HG02938 (cell line): ENCODE measurements at regions not wholly inside any gene's neighbourhood (a gene's known extent, or its start where the extent isn't known, plus 50 kb on each side); places are given as distances from the start of the nearest gene placed in this dataset.
A peak's percentile ranks its signal among the peaks of the same experiment; 100 is the strongest.

Experiments
- ATAC-seq: cut with Tn5 transposase; IDR thresholded peaks from one replicate; pipeline ENCODE4 v1.9.1; 2021; ENCODE audit warnings: mild to moderate bottlenecking, moderate library complexity; ENCODE audit not compliant: unreplicated experiment

DNA sequence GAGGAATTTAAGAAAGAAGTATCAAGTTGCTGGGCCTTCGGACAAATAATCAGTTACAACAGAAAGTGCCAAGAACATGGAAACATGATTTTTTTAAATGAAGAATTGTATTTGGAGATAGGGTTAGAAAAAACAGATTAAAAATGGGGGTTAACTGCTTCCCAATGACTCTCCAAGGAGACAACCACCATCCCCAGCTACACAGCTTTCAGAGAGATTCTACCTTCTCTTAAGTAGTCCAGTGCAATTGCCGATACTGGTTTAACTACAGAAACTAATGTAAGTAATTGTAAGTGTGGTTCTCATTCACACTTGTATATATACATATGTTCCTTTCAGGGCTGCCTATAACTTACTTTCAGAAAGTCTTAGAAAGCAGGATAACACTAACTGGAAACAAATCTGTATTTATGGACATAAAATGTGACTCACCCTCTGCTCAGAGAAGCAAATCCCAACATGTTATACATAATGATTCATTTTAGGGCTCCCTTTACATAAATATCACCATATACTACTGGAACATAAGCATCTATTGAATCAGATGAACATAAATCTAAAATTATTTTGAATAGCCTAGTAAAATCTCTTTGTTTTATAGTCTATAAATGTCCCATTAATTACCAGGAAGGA, 248.9 kb upstream of the UGT8 start:
- no peak for ATAC-seq

DNA sequence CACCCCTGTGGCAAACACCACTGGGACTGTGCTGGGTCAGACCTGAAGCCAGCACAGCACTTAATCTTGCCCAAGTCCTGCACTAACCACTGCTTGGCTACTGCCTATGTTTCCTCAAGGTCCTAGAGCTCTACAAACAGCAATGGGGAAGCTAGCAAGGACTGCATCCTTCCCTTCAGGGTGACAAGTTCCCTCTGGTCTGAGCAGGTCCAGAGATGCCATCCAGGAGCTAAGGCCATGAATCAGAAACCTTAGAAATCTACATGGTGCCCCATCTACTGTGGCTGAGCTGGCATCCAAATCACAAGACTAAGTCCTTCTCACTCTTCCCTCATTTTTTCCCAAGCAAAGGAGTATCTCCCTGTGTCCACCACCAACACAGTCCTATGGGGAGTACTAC, 239.7 kb upstream of the UGT8 start:
- ATAC-seq, result no peak

- ATAC-seq, result no peak
Measured at GRCh38 chr4:114361249-114361648, 237.4 kb upstream of the UGT8 start.

DNA sequence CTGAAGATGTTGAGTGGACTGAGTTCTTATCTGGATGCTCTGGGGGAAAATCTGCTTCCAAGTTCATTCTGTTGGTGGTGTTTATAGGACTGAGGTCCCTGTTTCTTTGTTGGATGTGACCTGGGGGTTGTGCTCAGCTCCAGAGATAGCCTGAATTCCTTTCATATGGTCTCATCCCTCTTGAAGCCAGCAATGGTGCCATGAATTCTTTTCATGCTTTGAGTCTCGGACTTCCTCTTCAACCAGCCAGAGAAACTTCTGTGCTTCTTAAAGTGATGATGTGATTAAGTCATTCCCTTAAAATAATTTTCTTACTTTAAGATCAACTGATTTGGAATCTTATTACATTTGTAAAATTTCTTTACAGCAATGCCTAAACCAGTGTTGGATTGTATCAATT, 233.8 kb upstream of the UGT8 start:
- no peak for ATAC-seq

GRCh38 chr4:114365591-114365990, 233.0 kb upstream of the UGT8 start:
- no peak for ATAC-seq

DNA sequence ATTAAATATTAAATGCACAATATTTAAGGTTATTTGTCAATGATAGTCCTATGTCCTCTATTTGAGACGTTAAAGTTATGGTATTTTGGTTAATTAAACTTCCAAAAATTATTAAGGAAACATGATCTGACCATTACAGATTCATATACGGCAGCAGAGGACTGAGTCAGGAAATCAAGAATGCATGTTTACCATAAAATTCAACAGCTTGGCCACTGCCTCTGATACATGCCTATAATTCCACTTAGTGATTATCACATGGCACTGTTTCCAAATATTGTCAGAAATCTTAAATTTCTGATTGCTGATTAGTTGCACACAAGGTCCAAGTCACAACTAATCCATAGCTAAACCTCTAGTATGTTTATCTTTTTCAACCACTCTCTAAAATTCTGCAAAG, 232.2 kb upstream of the UGT8 start:
- no peak for ATAC-seq

DNA sequence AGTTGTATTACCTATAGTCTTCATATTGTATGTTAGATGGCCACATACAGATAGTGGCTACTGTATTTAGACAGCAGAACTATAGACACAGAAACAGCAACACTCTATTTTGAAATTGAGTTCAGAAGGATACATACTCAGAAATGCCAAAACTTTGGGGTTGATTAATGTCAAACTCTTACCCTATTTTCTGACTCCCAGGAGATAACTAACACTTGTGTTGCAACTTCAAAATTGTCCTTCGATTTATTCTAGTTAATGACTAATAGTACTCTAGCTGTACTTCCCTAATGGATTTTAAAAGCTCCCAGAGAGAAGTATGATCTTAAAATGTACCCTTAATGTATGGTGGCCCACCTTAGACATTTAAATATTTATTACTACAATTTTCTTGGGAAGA, 229.9 kb upstream of the UGT8 start:
- ATAC-seq, result no peak

DNA sequence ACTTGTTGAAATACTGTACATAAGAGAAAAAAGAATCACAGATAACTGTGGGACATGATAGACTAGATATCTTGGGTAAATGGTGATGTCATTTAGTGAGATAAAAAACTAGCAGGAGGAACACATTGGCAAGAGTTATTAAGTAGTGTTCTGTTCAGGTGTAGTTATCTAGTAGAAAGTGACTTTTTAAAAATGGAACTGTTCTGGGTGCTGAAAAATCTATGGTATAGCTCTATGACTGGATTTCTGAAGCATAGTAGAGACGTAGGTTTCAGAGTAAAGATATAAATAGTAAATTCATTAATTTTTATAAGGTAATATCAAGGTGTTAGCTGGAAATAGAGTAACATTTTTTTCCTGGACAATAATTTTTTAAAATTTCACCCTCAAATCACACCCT, 225.1 kb upstream of the UGT8 start:
- no peak for ATAC-seq

DNA sequence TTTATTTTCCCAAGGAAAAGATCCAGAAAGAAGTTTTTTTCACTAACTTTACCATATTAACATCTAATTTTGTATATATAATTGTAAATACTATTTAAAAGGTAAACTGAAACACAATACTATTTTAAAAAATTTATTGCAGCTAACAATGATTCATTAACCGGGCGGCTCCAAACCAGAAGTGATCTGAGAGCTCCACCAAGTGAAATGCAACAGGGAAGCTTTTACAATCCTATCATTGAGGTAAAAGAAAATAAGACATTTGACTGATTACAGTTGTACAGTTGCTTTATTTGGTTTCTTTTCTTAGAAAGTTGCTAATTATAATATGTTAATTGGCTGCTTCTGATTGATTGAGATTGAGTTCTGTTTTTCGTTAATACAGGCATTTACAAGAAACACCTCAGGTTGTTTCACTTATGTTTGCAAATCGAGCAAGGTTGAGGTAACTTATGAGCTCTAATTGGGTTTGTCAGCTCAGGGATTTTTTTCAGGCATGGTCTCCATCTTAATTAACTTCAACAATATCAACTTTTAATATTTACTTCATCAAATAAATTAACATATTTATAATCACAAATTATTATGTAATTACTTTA, 220.2 kb upstream of the UGT8 start:
- no peak for ATAC-seq

- no peak for ATAC-seq
Measured at GRCh38 chr4:114383067-114383466, 215.5 kb upstream of the UGT8 start.

DNA sequence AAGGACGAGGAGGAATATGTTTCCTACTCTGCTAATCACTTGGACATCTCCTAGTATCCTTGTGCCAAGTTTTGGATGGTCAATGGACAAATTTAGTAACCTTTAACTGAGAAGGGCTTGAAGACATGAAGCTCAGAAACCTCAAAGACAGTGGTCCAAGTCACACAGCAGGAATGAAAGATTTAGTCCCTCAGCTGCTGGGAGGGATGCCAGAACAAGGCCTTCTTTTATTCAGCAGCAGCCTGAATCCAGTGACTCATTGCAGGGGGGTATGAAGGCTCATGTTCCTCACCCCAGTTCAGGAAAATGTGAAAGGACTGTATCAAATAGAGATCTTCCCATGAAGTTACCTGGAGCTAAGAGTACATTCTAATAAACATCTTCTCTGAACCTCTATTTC, 214.9 kb upstream of the UGT8 start:
- ATAC-seq, result no peak

DNA sequence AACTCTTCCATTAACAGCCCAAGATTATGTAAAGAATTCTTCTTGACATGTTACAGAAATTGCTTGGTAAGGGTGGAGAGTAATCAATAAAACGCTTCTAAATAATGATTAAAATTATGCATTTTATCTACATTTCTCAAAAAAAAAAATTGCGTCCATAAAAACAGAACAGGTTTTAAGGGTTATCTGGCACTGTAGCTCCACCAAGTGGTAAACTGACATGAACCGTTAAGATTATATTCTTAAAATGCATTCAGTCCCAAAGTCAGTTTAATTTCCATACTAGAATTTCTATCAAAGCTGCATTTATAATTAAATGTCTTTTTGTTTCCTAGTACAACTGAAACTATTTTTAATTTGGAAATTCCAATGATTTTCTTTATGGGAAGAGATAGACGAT, 214.0 kb upstream of the UGT8 start:
- no peak for ATAC-seq

DNA sequence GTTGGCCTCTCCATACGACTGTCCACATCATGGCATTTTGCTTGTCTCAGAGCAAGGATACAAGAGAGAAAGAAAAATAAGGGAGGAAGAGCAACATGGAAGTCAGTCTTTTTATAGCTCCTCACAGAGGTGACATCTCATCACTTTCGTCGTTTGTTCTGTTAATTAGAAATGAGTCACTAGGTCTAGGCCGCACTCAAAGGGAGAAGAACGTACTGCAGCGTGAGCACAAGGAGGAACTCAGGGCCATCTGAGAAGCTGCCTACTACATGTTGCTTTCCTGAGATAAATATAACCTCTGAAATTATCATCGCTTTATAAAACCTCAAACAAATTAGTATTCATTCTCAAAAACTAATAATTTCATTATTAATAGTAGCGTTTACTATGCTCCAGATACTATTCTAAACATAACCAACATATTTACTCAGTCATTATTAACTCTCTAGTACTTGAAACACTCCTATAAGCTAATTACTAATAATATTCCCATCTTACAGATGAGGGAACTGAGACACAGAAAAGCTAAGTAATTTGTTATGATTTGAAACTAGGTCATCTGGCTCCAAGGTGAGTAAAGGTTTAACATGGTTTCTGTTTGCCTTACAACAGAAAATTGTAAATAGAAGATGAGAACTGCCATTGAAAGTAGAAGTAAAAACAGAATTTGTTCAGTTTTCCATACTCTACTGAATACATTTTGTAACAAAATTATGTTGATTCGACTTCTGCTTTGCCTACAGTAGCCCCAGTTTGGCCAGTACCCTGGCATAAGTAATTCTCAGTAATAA, 213.2 kb upstream of the UGT8 start:
- ATAC-seq, result peak; percentile 52

DNA sequence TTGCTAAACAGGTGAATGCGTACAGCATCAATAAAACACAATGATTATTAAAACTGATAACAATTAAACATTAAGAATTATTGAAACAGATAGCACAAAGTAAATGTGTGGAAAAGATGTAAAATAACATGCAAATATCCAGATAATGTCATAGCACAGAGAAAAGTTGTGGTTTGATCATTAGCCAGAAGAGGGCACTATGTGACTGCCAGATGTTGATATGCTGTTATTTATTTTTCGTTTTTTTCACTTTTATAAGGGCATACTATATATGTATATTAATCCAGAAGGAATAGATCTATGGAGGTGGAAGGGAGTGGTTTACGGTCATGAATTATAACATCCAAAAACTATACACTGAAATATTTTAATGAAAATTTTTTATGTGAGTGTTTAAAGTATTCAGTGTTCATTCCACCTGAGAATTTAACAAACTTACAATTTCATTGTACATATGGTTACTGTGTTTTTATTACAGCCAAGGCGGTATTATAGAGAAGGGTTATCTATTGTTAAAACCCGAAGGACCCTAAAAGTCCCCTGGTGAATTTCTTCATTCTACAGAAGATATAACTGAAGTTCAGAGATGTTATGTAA, 211.9 kb upstream of the UGT8 start:
- peak; percentile 40 for ATAC-seq

DNA sequence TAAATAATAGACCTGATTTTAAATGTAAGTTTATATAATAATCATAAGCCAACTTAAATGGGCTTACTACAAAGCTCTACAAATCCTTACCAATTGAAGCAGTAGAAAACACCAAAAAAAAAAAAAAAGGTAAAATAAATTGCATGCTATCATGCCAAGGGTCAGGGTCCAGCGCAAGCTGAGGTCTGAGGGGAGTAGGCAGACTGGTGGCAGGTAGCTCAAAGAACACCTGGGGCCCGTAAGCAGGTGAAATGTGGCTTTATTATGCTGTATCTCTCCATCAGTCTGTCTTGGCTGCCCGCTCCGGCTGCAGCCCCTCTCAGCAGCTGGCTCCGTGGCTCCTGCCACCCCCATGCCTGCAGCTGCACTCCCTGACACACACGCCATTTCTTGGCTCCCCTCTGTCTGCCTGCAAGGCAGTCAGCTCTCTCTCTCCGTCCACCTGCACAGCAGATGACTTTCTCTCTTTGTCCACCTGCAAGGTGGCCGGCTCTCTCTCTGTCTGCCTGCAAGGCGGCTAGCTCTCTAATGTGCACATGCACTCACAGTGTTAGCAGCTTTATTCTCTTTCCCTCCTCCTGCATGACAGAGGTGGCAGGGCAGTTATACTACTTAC, 209.4 kb upstream of the UGT8 start:
- no peak for ATAC-seq

DNA sequence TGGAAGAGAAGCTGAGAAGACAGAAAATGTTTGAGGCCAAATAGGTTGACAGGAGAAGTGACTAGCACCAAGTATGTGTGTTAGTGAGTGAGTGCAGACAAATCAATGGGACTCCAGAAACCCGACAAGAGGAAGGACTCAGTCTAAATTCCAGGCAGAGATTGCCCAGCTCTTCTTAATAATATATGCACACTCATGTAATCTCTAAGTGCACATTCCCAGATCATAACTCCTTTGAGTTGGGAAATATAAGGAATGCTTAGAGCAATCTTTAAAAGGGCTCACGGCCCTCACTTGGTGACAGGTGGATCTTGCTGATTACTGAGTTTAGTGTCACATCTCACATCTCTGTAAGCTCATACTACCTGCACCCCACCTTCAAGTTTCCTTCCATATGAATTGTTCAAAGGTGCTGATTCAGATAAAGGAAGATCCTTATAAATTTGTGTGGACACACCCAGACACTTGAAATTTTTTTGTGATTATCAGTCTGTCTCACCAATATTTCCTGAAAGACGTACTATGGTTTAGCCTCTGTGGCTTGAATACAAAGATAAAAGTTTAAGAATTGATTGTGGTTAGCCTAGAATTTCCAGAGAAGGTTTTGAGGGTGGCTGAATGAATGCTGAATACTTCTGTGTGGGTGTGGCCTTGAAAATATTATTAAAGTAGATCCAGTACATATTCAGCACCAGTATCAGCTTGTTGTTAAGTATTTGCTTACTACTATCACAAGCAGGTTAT, 205.1 kb upstream of the UGT8 start:
- ATAC-seq, result no peak

- ATAC-seq, result no peak
Measured at GRCh38 chr4:114396808-114397207, 201.8 kb upstream of the UGT8 start.

- ATAC-seq, result no peak
Measured at GRCh38 chr4:114398410-114398809, 200.2 kb upstream of the UGT8 start.

DNA sequence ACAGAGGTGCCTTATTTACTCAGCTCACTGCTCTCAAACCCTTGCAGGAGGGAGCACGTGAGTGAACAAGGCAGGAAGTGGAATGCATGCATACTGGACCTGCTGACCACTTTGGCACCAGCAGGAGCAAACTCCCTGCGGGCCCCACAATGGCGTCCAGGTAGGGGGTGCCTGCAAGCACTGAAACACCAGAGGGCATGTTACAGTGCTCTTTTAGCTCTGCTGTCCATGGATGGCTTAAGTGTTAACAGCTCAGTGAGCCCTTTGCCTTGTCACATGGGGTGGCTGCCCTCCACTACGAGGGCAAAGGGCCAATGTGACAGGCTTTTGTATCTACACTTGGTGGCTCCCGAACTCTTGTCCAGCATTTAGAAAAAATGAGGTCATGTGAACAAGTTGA, 199.5 kb upstream of the UGT8 start:
- ATAC-seq, result no peak

- ATAC-seq, result no peak
Measured at GRCh38 chr4:114400531-114400930, 198.1 kb upstream of the UGT8 start.

GRCh38 chr4:114401483-114401882, 197.1 kb upstream of the UGT8 start:
- ATAC-seq, result no peak
